PC-9 (cell line): ENCODE measurements at regions not wholly inside any gene's neighbourhood (a gene's known extent, or its start where the extent isn't known, plus 50 kb on each side); places are given as distances from the start of the nearest gene placed in this dataset.

Experiments
- BruUV-seq: library from RNA; stranded (reverse); fragments of 400-500 nt; replicated peaks from 2 replicates; lab custom pipeline; 2021; lab: Mats Ljungman, UMichigan
- CTCF ChIA-PET: fragments of 300-600 bp; sonication (Branson Sonifier 250); formaldehyde crosslinking; loops from one replicate; lab custom pipeline; 2022; ENCODE audit warnings: antibody characterized with exemption; lab: Charles Lee
- POLR2A ChIA-PET: fragments of 300-600 bp; sonication (Branson Sonifier 250); formaldehyde crosslinking; loops from one replicate; lab custom pipeline; 2022; ENCODE audit warnings: antibody characterized with exemption; ENCODE audit not compliant: unreplicated experiment; lab: Charles Lee
- DNase-seq, 2 experiments: peaks; one replicate each; pipeline versions ENCODE4 v3.0.0 to v3.0.0-alpha.2; 2015 to 2022; ENCODE audit warnings: mixed read lengths in 1 of 2
- H2AFZ ChIP-seq: fragments of 200-600 bp; sonication (generic); 2 replicates; pipeline ENCODE4 v1.8.1; 2017; ENCODE audit warnings: antibody characterized with exemption
- H3F3A ChIP-seq: fragments of 200-600 bp; sonication (generic); 2 replicates; pipeline ENCODE4 v1.8.1; 2017; ENCODE audit warnings: antibody characterized with exemption, mild to moderate bottlenecking, low read depth; ENCODE audit not compliant: insufficient read depth
- H3K27ac ChIP-seq: fragments of 200-600 bp; sonication (generic); 2 replicates; pipeline ENCODE4 v1.6.1; 2016; ENCODE audit warnings: mixed run types
- H3K27me3 ChIP-seq: fragments of 200-600 bp; sonication (generic); 2 replicates; pipeline ENCODE4 v1.6.1; 2016; ENCODE audit warnings: low read depth, mixed run types; ENCODE audit not compliant: insufficient read depth
- H3K36me3 ChIP-seq: fragments of 200-600 bp; sonication (generic); 2 replicates; pipeline ENCODE4 v1.6.1; 2016; ENCODE audit warnings: low read depth, mixed run types
- H3K4me1 ChIP-seq: fragments of 200-600 bp; sonication (generic); replicated peaks from 2 replicates; pipeline ENCODE4 v1.6.1; 2016; ENCODE audit warnings: mixed run types; ENCODE audit not compliant: insufficient read depth
- H3K4me2 ChIP-seq: fragments of 200-600 bp; sonication (generic); 2 replicates; pipeline ENCODE4 v1.6.1; 2017; ENCODE audit warnings: mixed run types
- H3K4me3 ChIP-seq: fragments of 200-600 bp; sonication (generic); 2 replicates; pipeline ENCODE4 v1.6.1; 2016; ENCODE audit warnings: mixed run types
- H3K79me2 ChIP-seq: fragments of 200-600 bp; sonication (generic); 2 replicates; pipeline ENCODE4 v1.6.1; 2017; ENCODE audit warnings: low read depth, mixed run types
- H3K9me2 ChIP-seq: fragments of 200-600 bp; sonication (generic); 2 replicates; pipeline ENCODE4 v1.8.1; 2017; ENCODE audit warnings: mild to moderate bottlenecking; ENCODE audit not compliant: insufficient read depth
- H3K9me3 ChIP-seq: fragments of 200-600 bp; sonication (generic); 2 replicates; pipeline ENCODE4 v1.8.1; 2016; ENCODE audit warnings: low read depth; ENCODE audit not compliant: insufficient read depth
- H4K20me1 ChIP-seq: fragments of 200-600 bp; sonication (generic); 2 replicates; pipeline ENCODE4 v1.8.1; 2017; ENCODE audit not compliant: insufficient read depth
- EZH2 ChIP-seq: fragments of 200-600 bp; sonication (generic); IDR thresholded peaks from 2 replicates; pipeline ENCODE4 v1.8.0; 2017; ENCODE audit warnings: antibody characterized with exemption, low read depth
- intact Hi-C: fragments of 100-400 bp; cut with micrococcal nuclease; formaldehyde crosslinking; loops from one replicate; pipeline ENCODE4 v1.10.0; 2022; ENCODE audit not compliant: unreplicated experiment
- TF ChIP-seq, protein P1 (sequence below): fragments of 200-600 bp; sonication (generic); conservative IDR thresholded peaks from 2 replicates; pipeline ENCODE4 v1.6.1; 2017; ENCODE audit warnings: mixed run types, antibody characterized with exemption, mild to moderate bottlenecking, moderate library complexity

DNA sequence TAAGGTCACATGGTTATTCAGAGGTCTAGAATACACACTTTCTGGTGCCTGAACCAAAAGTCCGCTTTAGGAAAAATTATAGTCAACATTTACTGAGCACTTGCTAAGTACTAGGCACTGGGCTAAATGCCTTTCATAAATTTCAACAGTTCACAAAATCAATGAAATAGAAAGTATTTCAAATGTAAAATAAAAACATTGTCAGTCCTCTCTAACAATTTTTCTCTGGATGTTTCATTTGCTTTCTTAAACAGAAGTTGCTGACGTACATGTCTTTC is 61.7 kb downstream of the HHEX start:
- no peak overlapping the region for H2AFZ ChIP-seq
- H3K36me3 ChIP-seq, result no peaks in the 10 kb centered on the region
- no peak overlapping the region for H3K27ac ChIP-seq
- intact Hi-C loops, result no loop called here
- H3K9me3 ChIP-seq, result no peaks in the 10 kb centered on the region
- no TSS peak for BruUV-seq
- ChIA-PET POLR2A (no interaction called here), CTCF (no interaction called here)
- H3F3A ChIP-seq, result peaks cover 7% of the 10 kb centered on the region; the same call in 1 of the 2 replicates
- no peak overlapping the region for H3K4me3 ChIP-seq
- DNase-seq, result no peak
- H3K4me2 ChIP-seq, result no peak overlapping the region
- no peaks in the 10 kb centered on the region for H3K79me2 ChIP-seq
- TF ChIP-seq, protein P1, sequence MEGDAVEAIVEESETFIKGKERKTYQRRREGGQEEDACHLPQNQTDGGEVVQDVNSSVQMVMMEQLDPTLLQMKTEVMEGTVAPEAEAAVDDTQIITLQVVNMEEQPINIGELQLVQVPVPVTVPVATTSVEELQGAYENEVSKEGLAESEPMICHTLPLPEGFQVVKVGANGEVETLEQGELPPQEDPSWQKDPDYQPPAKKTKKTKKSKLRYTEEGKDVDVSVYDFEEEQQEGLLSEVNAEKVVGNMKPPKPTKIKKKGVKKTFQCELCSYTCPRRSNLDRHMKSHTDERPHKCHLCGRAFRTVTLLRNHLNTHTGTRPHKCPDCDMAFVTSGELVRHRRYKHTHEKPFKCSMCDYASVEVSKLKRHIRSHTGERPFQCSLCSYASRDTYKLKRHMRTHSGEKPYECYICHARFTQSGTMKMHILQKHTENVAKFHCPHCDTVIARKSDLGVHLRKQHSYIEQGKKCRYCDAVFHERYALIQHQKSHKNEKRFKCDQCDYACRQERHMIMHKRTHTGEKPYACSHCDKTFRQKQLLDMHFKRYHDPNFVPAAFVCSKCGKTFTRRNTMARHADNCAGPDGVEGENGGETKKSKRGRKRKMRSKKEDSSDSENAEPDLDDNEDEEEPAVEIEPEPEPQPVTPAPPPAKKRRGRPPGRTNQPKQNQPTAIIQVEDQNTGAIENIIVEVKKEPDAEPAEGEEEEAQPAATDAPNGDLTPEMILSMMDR, result no peak
- TF ChIP-seq EZH2, result no peak
- H3K9me2 ChIP-seq, result no peaks in the 10 kb centered on the region
- no peaks in the 10 kb centered on the region; the same call in none of the 2 replicates for H3K4me1 ChIP-seq
- no peaks in the 10 kb centered on the region for H4K20me1 ChIP-seq
- H3K27me3 ChIP-seq, result no peaks in the 10 kb centered on the region

DNA sequence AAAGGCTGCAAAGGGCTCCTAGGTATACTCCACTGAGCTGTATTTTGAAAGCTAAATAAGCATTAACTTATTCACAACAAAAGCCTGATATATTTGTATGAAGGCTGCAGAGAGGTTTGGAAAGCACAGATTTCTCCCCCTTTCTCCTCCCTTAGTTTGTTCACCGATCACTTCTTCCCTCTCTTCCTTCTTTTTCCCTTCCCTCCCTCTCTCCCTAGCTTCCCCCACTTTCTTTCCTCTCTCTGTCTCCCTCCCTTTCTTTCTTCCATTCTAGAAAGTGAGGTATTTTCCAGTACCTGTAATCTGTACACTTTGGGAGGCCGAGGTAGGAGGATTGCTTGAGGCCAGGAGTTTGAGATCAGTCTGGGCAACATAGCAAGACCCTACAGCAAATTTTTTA is 62.1 kb downstream of the HHEX start:
- peaks cover 7% of the 10 kb centered on the region; the same call in 1 of the 2 replicates for H3F3A ChIP-seq
- H3K9me3 ChIP-seq, result no peaks in the 10 kb centered on the region
- H3K4me3 ChIP-seq, result no peak overlapping the region
- ChIA-PET POLR2A (no interaction called here), CTCF (interaction anchor here (0.6 to 0.7 kb wide), 2 partner anchors 621 to 1006 kb away, joined by 8 to 13 read pairs; no protein-coding TSS in a partner anchor)
- no peaks in the 10 kb centered on the region for H3K9me2 ChIP-seq
- H3K36me3 ChIP-seq, result no peaks in the 10 kb centered on the region
- TF ChIP-seq, protein P1, result no peak
- no peak for TF ChIP-seq EZH2
- DNase-seq, result no peak
- no peak overlapping the region for H2AFZ ChIP-seq
- intact Hi-C loops, result no loop called here
- no TSS peak for BruUV-seq
- H4K20me1 ChIP-seq, result no peaks in the 10 kb centered on the region
- no peaks in the 10 kb centered on the region for H3K27me3 ChIP-seq
- H3K4me2 ChIP-seq, result no peak overlapping the region
- H3K27ac ChIP-seq, result no peak overlapping the region
- peaks cover 3% of the 10 kb centered on the region for H3K4me1 ChIP-seq
- H3K79me2 ChIP-seq, result no peaks in the 10 kb centered on the region

DNA sequence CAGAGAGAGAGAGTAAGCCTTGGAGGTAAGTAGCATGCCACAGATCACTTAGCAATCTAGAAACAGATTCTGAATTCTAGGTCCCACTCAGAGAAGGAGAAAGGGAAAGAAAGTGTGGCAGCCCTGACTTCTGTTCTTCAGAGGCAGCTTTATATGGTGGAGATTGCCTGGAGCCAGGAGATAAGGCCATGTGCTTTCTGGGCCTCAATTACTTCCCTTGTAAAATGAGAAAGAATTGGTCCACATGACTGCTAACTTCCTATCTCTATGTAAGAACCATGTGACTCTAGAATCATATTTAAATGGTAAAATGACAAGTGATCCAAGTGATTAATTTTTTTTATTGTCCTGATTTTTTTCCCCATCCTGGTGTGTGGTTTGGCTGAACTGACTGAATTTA is 64.1 kb downstream of the HHEX start:
- Histone ChIP-seq H4K20me1 (no peaks in the 10 kb centered on the region), H3K9me3 (no peaks in the 10 kb centered on the region), H2AFZ (no peak overlapping the region), H3K4me3 (no peak overlapping the region), H3K27me3 (no peaks in the 10 kb centered on the region), H3K27ac (no peak overlapping the region), H3K9me2 (no peaks in the 10 kb centered on the region), H3K79me2 (no peaks in the 10 kb centered on the region), H3K4me1 (peaks cover 11% of the 10 kb centered on the region), H3F3A (peaks cover 7% of the 10 kb centered on the region; the same call in 1 of the 2 replicates), H3K36me3 (no peaks in the 10 kb centered on the region), H3K4me2 (no peak overlapping the region)
- intact Hi-C loops, result no loop called here
- BruUV-seq, result no TSS peak
- ChIA-PET POLR2A (no interaction called here), CTCF (no interaction called here)
- DNase-seq, result no peak
- TF ChIP-seq, protein P1, result no peak
- no peak for TF ChIP-seq EZH2
